GM23338 (cell line): ENCODE measurements at regions not wholly inside any gene's neighbourhood (a gene's known extent, or its start where the extent isn't known, plus 50 kb on each side); places are given as distances from the start of the nearest gene placed in this dataset.

Experiments
- JUNB ChIP-seq: IDR thresholded peaks from one replicate; pipeline ENCODE4 v1.6.1; 2016; ENCODE audit warnings: antibody characterized with exemption; ENCODE audit not compliant: unreplicated experiment
- REST ChIP-seq: IDR thresholded peaks from one replicate; pipeline ENCODE4 v1.6.1; 2018; ENCODE audit warnings: antibody characterized with exemption; ENCODE audit not compliant: unreplicated experiment
- STAT1 ChIP-seq: IDR thresholded peaks from one replicate; pipeline ENCODE4 v1.6.1; 2016; ENCODE audit warnings: antibody characterized with exemption; ENCODE audit not compliant: unreplicated experiment
- ZNF462 ChIP-seq: fragments of 250-450 bp; sonication (Bioruptor Pico); IDR thresholded peaks from 2 replicates; pipeline ENCODE4 v1.5.0; 2020; ENCODE audit warnings: mild to moderate bottlenecking, moderate library complexity
- TF ChIP-seq, protein P1 (sequence below), 2 experiments: fragments of 200-600 bp in 1 of 2; sonication (generic) in 1 of 2; conservative IDR thresholded peaks; 2 replicates each; pipeline versions ENCODE4 v1.5.1 to v1.6.1; 2016 to 2017; ENCODE audit warnings: antibody characterized with exemption in 2 of 2, low read depth in 2 of 2, mild to moderate bottlenecking in 2 of 2, moderate library complexity in 1 of 2

GRCh38 chr3:164360738-164361406 lies 717.4 kb downstream of the SI start (continued):
- TF ChIP-seq ZNF462 (CRISPR knock-in tag) (no peak), REST (no peak), STAT1 (no peak), JUNB (no peak)
- TF ChIP-seq, protein P1, sequence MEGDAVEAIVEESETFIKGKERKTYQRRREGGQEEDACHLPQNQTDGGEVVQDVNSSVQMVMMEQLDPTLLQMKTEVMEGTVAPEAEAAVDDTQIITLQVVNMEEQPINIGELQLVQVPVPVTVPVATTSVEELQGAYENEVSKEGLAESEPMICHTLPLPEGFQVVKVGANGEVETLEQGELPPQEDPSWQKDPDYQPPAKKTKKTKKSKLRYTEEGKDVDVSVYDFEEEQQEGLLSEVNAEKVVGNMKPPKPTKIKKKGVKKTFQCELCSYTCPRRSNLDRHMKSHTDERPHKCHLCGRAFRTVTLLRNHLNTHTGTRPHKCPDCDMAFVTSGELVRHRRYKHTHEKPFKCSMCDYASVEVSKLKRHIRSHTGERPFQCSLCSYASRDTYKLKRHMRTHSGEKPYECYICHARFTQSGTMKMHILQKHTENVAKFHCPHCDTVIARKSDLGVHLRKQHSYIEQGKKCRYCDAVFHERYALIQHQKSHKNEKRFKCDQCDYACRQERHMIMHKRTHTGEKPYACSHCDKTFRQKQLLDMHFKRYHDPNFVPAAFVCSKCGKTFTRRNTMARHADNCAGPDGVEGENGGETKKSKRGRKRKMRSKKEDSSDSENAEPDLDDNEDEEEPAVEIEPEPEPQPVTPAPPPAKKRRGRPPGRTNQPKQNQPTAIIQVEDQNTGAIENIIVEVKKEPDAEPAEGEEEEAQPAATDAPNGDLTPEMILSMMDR (conservative IDR thresholded peaks at IDR 0.05; ENCODE audit: low read depth in 2 of 2), result no peak
